ENCODE measurements at regions not wholly inside any gene's neighbourhood (a gene's known extent, or its start where the extent isn't known, plus 50 kb on each side); places are given as distances from the start of the nearest gene placed in this dataset.
"Not testable (repeated sequence)": the region's sequence is repeated elsewhere in the genome, so short reads cannot be mapped to it uniquely, and the experiment has no call there.

DNA sequence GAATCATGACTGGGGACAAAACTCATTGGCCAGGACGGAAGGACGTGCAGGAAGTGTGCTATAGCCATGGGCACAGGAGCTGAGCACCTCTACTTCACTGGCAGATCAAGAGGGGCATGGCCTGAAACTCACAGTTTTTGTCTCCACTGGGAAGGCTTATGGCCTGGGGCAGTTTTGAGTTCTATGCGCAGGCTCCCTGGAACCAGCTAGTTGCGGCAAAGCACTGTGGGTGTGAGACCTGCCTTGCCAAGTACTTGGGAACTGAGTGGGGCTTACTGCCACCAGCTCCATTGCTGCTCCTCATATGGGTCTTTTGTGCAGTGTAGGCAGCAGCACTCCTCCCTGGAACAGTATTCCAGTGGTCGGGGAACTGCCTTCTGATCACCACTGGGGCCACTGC, 282.6 kb upstream of the EYS start:
- H3K4me2 ChIP-seq (ENCODE audit: insufficient read depth, low read length), result no peak overlapping the region
- H3K36me3 ChIP-seq (ENCODE audit: insufficient read depth, low read length), result no peaks in the 10 kb centered on the region
- TF ChIP-seq EZH2 (IDR thresholded peaks at IDR 0.05; ENCODE audit: borderline replicate concordance, low read depth, low read length, severe bottlenecking), result no peak
- TF ChIP-seq, protein P1, sequence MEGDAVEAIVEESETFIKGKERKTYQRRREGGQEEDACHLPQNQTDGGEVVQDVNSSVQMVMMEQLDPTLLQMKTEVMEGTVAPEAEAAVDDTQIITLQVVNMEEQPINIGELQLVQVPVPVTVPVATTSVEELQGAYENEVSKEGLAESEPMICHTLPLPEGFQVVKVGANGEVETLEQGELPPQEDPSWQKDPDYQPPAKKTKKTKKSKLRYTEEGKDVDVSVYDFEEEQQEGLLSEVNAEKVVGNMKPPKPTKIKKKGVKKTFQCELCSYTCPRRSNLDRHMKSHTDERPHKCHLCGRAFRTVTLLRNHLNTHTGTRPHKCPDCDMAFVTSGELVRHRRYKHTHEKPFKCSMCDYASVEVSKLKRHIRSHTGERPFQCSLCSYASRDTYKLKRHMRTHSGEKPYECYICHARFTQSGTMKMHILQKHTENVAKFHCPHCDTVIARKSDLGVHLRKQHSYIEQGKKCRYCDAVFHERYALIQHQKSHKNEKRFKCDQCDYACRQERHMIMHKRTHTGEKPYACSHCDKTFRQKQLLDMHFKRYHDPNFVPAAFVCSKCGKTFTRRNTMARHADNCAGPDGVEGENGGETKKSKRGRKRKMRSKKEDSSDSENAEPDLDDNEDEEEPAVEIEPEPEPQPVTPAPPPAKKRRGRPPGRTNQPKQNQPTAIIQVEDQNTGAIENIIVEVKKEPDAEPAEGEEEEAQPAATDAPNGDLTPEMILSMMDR (IDR thresholded peaks at IDR 0.05; ENCODE audit: borderline replicate concordance, extremely low read depth, low read length, poor library complexity, severe bottlenecking), result no peak
- H3K27ac ChIP-seq (ENCODE audit: low read length), result no peak overlapping the region
- DNase-seq (no peak), ATAC-seq (ENCODE audit: insufficient read depth, low read depth) (no peak)
- H3K4me3 ChIP-seq (ENCODE audit: low read depth in 1 of 2, low read length in 2 of 2), result no peak overlapping the region
- H3K79me2 ChIP-seq (ENCODE audit: insufficient read depth, low read length), result no peaks in the 10 kb centered on the region
- no peak overlapping the region for H2AFZ ChIP-seq (ENCODE audit: low read depth, low read length)
- H3K4me1 ChIP-seq (ENCODE audit: insufficient read depth, low read length), result no peaks in the 10 kb centered on the region
- no peak overlapping the region for H3K9ac ChIP-seq (ENCODE audit: low read depth, low read length)
- H3K9me3 ChIP-seq (ENCODE audit: insufficient read depth, low read length, severe bottlenecking), result peaks cover 2% of the 10 kb centered on the region
- H4K20me1 ChIP-seq (ENCODE audit: insufficient read depth, low read length), result no peaks in the 10 kb centered on the region
- no peaks in the 10 kb centered on the region for H3K27me3 ChIP-seq (ENCODE audit: insufficient read depth, low read length, poor library complexity)

DNA sequence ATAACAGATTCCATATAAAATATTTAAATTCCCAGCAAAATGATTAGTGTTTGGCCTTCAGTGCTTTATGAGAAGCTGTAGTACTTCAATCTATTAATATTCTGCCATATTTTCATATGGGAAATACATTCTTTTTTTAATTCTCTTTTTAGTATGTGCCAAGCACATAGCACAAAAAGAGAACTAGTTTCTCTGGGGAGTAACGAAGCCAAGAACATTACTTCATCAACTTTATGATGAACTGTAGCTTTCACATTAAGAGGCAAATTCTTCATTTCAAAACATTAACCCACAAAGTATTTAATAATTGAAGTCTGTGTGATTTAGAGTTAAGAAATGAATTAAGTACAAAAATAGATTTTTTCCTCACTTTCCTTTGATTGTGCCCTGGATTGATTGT, 281.0 kb upstream of the EYS start:
- Histone ChIP-seq H3K9ac (ENCODE audit: low read depth, low read length) (no peak overlapping the region), H3K9me3 (ENCODE audit: insufficient read depth, low read length, severe bottlenecking) (peaks cover 2% of the 10 kb centered on the region), H3K4me1 (ENCODE audit: insufficient read depth, low read length) (no peaks in the 10 kb centered on the region), H2AFZ (ENCODE audit: low read depth, low read length) (no peak overlapping the region), H3K79me2 (ENCODE audit: insufficient read depth, low read length) (no peaks in the 10 kb centered on the region), H3K27me3 (ENCODE audit: insufficient read depth, low read length, poor library complexity) (no peaks in the 10 kb centered on the region), H3K4me3 (ENCODE audit: low read depth in 1 of 2, low read length in 2 of 2) (no peak overlapping the region), H3K27ac (ENCODE audit: low read length) (no peak overlapping the region), H3K4me2 (ENCODE audit: insufficient read depth, low read length) (no peak overlapping the region), H3K36me3 (ENCODE audit: insufficient read depth, low read length) (no peaks in the 10 kb centered on the region), H4K20me1 (ENCODE audit: insufficient read depth, low read length) (no peaks in the 10 kb centered on the region)
- DNase-seq, result no peak
- ATAC-seq (ENCODE audit: insufficient read depth, low read depth), result no peak
- no peak for TF ChIP-seq EZH2 (IDR thresholded peaks at IDR 0.05; ENCODE audit: borderline replicate concordance, low read depth, low read length, severe bottlenecking)
- TF ChIP-seq, protein P1 (IDR thresholded peaks at IDR 0.05; ENCODE audit: borderline replicate concordance, extremely low read depth, low read length, poor library complexity, severe bottlenecking), result no peak

DNA sequence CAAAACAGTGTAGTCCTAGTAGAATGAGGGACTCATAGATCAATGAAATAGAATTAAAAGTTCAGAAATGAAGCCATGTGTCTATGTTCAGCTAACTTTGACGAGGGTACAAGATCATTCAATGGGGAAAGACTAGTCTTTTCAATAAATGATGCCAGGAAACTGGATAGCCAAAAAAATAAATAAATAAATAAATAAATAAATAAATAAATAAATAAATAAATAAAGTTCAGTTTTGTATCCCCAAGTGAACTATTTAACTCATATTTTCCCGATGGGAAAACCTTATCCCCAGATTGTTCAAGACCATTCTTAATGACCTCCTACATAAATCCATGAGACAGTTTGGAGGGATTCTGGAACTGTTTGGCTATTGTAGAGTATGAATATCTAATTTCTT, 277.1 kb upstream of the EYS start:
- no peak overlapping the region for H3K9ac ChIP-seq (ENCODE audit: low read depth, low read length)
- no peaks in the 10 kb centered on the region for H3K9me3 ChIP-seq (ENCODE audit: insufficient read depth, low read length, severe bottlenecking)
- no peaks in the 10 kb centered on the region for H3K27me3 ChIP-seq (ENCODE audit: insufficient read depth, low read length, poor library complexity)
- ATAC-seq (ENCODE audit: insufficient read depth, low read depth), result no peak
- H3K4me3 ChIP-seq (ENCODE audit: low read depth in 1 of 2, low read length in 2 of 2), result no peak overlapping the region
- no peak for DNase-seq
- no peaks in the 10 kb centered on the region for H4K20me1 ChIP-seq (ENCODE audit: insufficient read depth, low read length)
- no peak overlapping the region for H3K27ac ChIP-seq (ENCODE audit: low read length)
- TF ChIP-seq, protein P1 (IDR thresholded peaks at IDR 0.05; ENCODE audit: borderline replicate concordance, extremely low read depth, low read length, poor library complexity, severe bottlenecking), result no peak
- TF ChIP-seq EZH2 (IDR thresholded peaks at IDR 0.05; ENCODE audit: borderline replicate concordance, low read depth, low read length, severe bottlenecking), result no peak
- no peaks in the 10 kb centered on the region for H3K36me3 ChIP-seq (ENCODE audit: insufficient read depth, low read length)
- H3K4me1 ChIP-seq (ENCODE audit: insufficient read depth, low read length), result no peaks in the 10 kb centered on the region
- H3K4me2 ChIP-seq (ENCODE audit: insufficient read depth, low read length), result no peak overlapping the region
- H3K79me2 ChIP-seq (ENCODE audit: insufficient read depth, low read length), result no peaks in the 10 kb centered on the region
- H2AFZ ChIP-seq (ENCODE audit: low read depth, low read length), result no peak overlapping the region

DNA sequence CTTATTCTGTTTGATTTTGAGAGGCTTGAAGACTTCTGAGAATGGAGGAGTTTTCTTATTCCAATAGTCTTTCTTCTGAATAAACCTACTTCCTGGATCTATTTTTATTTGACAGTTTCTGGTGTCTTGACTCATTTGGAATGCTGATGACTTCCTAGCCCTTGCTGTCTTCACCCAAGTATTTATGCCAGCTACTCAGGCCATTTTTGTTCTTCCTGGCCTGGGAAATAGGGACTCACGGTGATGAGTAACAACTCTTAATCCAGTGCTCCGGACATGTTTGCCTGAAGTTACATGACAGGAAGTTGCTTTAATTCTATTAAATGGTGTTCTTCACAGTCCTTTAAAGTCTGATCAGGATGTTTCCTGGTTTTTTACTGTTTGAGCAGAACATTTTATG, 272.1 kb upstream of the EYS start:
- Histone ChIP-seq H3K4me3 (ENCODE audit: low read depth in 1 of 2, low read length in 2 of 2) (no peak overlapping the region), H2AFZ (ENCODE audit: low read depth, low read length) (no peak overlapping the region), H3K27me3 (ENCODE audit: insufficient read depth, low read length, poor library complexity) (no peaks in the 10 kb centered on the region), H3K9ac (ENCODE audit: low read depth, low read length) (no peak overlapping the region), H3K9me3 (ENCODE audit: insufficient read depth, low read length, severe bottlenecking) (no peaks in the 10 kb centered on the region), H3K36me3 (ENCODE audit: insufficient read depth, low read length) (no peaks in the 10 kb centered on the region), H4K20me1 (ENCODE audit: insufficient read depth, low read length) (no peaks in the 10 kb centered on the region), H3K79me2 (ENCODE audit: insufficient read depth, low read length) (no peaks in the 10 kb centered on the region), H3K4me2 (ENCODE audit: insufficient read depth, low read length) (no peak overlapping the region), H3K27ac (ENCODE audit: low read length) (no peak overlapping the region), H3K4me1 (ENCODE audit: insufficient read depth, low read length) (no peaks in the 10 kb centered on the region)
- TF ChIP-seq, protein P1 (IDR thresholded peaks at IDR 0.05; ENCODE audit: borderline replicate concordance, extremely low read depth, low read length, poor library complexity, severe bottlenecking), result no peak
- TF ChIP-seq EZH2 (IDR thresholded peaks at IDR 0.05; ENCODE audit: borderline replicate concordance, low read depth, low read length, severe bottlenecking), result no peak
- ATAC-seq (ENCODE audit: insufficient read depth, low read depth) (no peak), DNase-seq (no peak)

DNA sequence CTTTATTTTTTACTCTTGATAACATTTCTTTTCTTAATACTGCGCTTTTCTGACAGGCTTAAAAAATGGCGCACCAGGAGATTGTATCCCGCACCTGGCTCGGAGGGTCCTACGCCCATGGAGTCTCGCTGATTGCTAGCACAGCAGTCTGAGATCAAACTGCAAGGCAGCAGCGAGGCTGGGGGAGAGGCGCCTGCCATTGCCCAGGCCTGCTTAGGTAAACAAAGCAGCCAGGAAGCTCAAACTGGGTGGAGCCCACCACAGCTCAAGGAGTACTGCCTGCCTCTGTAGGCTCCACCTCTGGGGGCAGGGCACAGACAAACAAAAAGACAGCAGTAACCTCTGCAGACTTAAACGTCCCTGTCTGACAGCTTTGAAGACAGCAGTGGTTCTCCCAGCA, 264.2 kb upstream of the EYS start:
- not testable (repeated sequence) for DNase-seq; H3K9ac ChIP-seq (ENCODE audit: low read depth, low read length); H3K27ac ChIP-seq (ENCODE audit: low read length); H3K79me2 ChIP-seq (ENCODE audit: insufficient read depth, low read length); ATAC-seq (ENCODE audit: insufficient read depth, low read depth); H3K4me2 ChIP-seq (ENCODE audit: insufficient read depth, low read length); H2AFZ ChIP-seq (ENCODE audit: low read depth, low read length); H3K27me3 ChIP-seq (ENCODE audit: insufficient read depth, low read length, poor library complexity); H3K4me1 ChIP-seq (ENCODE audit: insufficient read depth, low read length); H3K4me3 ChIP-seq (ENCODE audit: low read depth in 1 of 2, low read length in 2 of 2); H3K36me3 ChIP-seq (ENCODE audit: insufficient read depth, low read length); H3K9me3 ChIP-seq (ENCODE audit: insufficient read depth, low read length, severe bottlenecking); H4K20me1 ChIP-seq (ENCODE audit: insufficient read depth, low read length)
